DMS53 treated with DMSO at 0.1 percent for 48 hours (cell line): ENCODE measurements at regions not wholly inside any gene's neighbourhood (a gene's known extent, or its start where the extent isn't known, plus 50 kb on each side); places are given as distances from the start of the nearest gene placed in this dataset.
"Not testable (repeated sequence)": the region's sequence is repeated elsewhere in the genome, so short reads cannot be mapped to it uniquely, and the experiment has no call there.

Source experiments
- DNase-seq: peaks from one replicate; lab custom pipeline; 2025; ENCODE audit not compliant: unreplicated experiment; lab: John Stamatoyannopoulos, UW

GRCh38 chr14:49031710-49032109, 554.5 kb downstream of the RPS29 start:
- not testable (repeated sequence) for DNase-seq

GRCh38 chr14:49019467-49020115, 566.6 kb downstream of the RPS29 start:
- DNase-seq = no peak

DNA sequence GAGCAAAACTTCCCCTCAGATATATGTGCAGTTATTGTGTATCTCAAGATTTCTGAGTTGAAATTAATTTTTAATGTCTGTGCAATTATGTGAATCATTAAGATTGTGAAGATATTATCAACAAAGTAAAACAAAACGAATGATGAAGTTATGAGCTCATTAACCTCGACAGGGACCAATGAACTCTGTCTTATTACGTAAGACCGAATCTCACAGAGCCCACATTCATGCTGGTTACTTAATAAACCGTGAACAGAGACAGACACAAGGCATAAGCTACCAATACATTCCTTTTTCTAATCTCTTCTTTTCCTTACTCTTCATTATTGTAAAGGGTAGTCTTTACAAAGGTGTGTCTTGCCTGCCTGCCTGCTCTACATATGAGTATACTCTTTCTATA, 568.7 kb downstream of the RPS29 start:
- DNase-seq = no peak

DNA sequence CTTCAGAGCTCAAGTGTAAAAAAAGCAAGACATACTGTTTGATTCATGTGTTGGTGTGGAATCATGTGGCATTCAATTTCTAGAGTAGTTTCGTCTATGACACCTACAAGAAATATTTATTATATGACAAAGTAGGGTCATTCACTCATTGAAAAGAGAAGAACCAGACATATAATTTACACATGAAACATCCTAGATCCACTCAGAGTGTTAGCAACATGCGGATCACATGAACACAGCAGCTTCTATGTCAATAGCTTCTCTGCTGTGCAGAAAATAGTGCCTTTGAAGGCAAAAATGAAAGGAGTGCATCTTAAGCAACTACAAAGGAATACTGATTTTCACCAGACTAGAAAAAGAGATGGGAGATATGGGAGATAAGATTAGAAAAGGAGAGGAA, 569.8 kb downstream of the RPS29 start:
- DNase-seq = no peak

DNA sequence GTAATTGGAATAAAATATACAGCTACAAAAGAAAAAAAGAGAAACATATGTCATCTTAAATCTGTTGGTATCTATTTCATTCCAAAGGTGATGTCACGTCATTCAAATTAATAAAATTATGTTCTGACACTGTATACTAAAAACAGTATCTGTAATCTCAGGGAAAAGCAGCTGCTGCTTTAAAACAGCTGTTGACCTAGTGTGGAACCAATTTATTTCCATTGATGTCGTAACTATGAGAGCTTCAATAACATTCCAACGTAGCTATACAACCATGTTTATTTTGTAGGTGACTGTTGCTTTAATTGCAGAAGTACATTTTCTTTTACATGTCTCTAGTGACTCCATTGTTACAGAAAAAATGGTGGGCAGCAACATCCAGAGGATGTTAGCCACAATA, 571.7 kb downstream of the RPS29 start:
- DNase-seq = no peak

- DNase-seq = no peak
Measured at GRCh38 chr14:49008363-49008762, 577.8 kb downstream of the RPS29 start.

- DNase-seq = no peak
Measured at GRCh38 chr14:48991141-48991540, 595.0 kb downstream of the RPS29 start.

DNA sequence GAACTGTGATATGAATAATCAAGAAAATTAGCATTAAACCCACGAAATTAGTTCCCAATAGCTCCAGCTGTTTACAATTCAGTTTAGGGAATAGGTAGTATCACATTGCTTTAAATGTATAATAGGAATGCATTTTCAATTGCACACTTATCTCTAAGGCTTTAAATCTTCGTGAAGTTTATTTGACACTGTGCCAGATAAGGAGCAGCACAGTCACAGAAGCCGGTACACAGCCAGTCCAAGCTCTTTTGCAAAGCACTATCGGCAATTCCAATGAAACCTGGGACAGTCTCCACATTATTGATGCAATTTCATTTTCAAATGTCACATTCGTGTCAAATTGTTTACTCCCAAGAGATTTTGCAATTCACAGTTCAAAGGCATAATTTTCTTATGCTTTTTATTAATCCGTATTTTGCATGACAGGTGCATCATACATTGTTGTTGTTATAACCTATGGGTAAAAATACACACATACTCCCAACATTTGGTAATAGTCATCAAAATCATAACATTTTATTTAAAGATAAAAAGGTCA, 602.8 kb downstream of the RPS29 start:
- DNase-seq = no peak

GRCh38 chr14:48974994-48975393, 611.2 kb downstream of the RPS29 start:
- DNase-seq = no peak

GRCh38 chr14:48973151-48973550, 613.0 kb downstream of the RPS29 start:
- no peak for DNase-seq

DNA sequence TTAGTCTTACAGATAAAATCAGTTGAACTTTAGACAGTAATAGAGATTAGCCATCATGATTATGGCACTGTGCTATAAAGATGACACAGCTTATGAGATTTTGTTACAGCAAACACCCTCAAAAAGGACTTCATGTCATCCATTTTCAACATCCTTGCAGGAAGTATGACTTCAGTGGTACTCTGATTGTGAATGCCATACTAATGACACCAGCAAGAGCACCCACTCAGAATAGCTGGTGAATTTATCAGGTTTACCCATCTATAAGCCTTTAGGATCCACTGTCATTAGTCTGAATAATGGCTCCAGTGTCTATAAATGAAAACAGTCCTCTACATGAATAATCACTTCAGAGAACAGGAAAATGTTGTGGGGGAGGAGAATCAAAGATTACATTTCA, 615.2 kb downstream of the RPS29 start:
- DNase-seq = no peak

GRCh38 chr14:48967419-48967818, 618.8 kb downstream of the RPS29 start:
- DNase-seq = no peak

DNA sequence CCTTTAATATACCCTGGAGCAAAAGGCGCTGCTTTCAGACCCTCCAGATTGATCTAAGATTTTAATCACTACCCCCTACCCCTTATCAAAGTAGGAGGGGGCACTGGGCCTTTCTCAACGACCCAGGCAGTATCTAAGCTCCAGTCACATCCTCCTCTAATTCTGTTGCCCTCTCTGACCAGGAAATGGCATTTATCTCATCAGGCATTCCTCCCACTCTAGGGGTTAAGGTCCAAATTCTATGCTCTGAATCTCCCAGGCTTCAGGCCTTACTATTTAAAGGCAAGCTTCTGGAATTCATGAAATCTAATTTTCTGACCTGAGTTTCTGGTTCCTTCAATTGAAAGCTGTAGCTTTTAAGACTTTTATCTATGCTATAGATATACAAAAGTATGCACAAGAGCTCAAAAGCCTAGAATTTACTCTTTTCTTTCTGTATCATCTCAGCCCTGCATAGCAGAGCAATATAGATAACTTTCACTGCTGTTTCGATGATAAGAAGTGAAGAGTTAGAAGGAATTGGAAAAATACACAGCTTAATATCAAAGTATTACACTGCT, 622.9 kb downstream of the RPS29 start:
- DNase-seq = no peak

DNA sequence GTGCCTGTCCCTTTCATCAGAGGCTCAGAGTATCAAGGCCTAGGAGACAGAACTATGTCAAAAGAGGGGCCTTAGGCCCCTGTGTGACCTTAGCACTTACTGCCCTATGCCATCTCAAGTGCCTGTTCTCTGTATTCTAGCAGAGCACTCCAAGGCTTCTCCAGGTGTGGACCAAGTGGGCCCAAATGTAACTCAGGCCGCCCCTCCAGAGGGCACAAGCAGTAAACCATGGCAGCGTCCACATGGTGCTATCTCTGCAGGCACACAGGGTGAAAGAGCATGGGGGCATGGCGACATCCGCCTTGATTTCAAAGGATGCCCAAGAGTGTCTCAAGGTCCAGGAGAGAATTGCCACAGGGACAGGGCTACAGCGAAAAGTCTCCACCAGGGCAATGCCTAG, 628.7 kb downstream of the RPS29 start:
- DNase-seq = no peak

DNA sequence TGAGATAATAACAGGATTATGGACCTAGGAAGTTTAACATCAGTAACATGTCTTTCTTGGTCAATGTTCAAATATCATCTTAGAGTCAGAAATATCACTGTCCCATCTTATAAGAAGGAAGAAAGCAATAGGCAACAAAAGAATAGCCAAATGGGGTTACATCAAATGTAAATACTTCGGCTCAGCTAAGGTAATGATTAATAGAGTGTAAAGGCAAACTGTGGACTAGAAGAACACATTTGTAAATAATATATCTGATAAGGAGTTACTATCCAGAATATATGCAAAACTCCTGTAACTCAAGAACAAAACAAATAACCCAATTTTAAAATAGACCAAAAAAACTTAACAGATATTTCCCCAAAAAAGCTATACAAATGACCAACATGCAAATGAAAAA, 630.3 kb downstream of the RPS29 start:
- no peak for DNase-seq

GRCh38 chr14:48954446-48954845, 631.7 kb downstream of the RPS29 start:
- no peak for DNase-seq

DNA sequence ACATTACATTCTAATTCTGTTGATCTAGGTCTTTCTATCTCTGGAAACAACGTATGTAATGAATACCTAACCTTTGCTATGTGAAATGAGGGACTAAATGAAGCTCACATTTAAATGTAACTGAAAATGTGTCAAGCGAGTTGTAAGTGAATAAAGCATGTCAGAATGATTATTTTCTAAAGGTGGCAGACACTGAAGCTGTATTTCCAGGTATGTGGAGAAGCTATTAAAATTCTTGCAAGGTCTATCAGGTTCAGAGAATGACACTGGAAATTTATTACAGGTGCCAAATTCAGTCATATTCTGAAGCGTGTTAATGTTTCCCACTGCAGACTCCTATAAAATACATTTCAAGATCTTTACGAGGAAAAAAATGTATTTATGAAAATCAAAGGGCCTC, 641.4 kb downstream of the RPS29 start:
- DNase-seq = no peak

- no peak for DNase-seq
Measured at GRCh38 chr14:48943913-48944312, 642.3 kb downstream of the RPS29 start.

- no peak for DNase-seq
Measured at GRCh38 chr14:48937541-48938195, 648.5 kb downstream of the RPS29 start.

GRCh38 chr14:48936849-48937248, 649.3 kb downstream of the RPS29 start:
- no peak for DNase-seq

GRCh38 chr14:48936362-48936761, 649.8 kb downstream of the RPS29 start:
- DNase-seq = no peak

GRCh38 chr14:48925184-48925583, 661.0 kb downstream of the RPS29 start:
- no peak for DNase-seq
